GM19324 (cell line): ENCODE measurements at regions not wholly inside any gene's neighbourhood (a gene's known extent, or its start where the extent isn't known, plus 50 kb on each side); places are given as distances from the start of the nearest gene placed in this dataset.
A peak's percentile ranks its signal among the peaks of the same experiment; 100 is the strongest.

Experiments
- ATAC-seq: cut with Tn5 transposase; IDR thresholded peaks from one replicate; pipeline ENCODE4 v1.9.1; 2021; ENCODE audit warnings: mild to moderate bottlenecking, moderate library complexity; ENCODE audit not compliant: unreplicated experiment, low FRiP score

DNA sequence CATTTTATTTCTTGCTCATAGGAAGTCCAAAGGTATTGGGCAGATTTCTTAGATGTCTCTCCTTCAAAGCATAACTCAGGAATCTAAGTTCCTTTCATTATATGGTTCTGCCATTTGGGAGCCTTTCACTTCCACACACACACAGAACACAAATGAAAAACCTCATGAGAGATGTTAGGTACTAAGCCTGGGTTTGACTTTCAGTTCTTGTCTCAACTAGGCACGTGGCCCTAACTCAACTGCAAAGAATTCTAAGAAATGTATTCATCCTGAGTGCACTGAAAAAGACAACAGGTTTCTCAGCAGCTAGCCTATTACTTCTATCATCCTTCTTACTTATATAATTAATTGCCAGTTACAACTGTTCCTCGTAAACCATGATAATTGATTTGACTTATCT, 190.0 kb upstream of the SAMSN1 start:
- peak; percentile 76 for ATAC-seq

DNA sequence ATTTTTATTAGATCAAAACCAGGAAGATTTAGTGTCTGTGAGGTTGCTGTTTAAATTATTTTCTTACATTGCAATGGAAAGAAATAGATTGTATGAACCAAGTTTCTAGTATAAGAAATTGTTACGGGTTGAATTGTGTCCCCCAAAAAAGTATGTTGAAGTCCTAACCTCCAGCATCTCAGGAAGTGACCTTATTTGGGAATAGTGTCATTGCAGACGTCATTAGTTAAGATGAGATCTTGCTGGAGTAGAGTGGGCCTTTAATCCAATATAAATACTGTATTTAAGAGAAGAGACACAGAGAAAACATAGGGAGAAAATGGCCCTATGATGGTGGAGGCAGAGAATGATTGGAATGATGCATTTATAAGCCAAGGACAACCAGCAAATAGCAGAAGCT, 188.7 kb upstream of the SAMSN1 start:
- ATAC-seq: no peak

DNA sequence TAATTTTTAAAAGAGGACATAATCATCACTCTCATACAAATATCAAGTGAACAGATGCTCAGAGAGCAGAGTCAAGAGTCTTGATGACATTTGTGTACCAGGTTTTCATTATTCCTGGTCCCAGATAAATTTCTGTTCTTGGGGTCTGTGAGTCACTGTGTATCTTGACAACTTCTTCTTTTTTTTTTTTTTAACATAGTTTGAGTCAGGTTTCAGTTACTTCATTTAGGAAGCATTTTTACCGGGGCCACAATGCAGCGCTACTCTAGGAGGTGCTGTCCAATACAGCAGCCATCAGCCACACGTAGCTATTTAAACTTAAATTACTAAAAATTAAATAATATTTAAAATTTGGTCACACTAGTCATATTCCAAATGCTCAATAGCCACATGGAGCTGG, 188.1 kb upstream of the SAMSN1 start:
- no peak for ATAC-seq

DNA sequence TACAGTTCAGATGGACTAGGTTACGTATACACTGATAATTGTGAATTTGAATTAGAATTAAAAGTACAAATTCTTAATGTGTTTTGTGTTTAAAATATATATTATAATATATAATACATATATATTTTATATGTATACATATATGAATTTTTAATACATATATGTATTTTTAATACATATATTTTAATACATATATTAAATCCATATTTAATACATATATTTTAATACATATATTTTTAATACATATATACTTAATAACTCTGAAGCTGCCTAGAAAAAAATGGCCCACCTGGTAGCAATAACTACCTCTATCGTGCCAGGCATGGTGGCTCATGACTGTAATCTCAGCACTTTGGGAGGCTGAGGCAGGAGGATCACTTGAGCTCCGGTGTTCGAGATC, 179.1 kb upstream of the SAMSN1 start:
- no peak for ATAC-seq

DNA sequence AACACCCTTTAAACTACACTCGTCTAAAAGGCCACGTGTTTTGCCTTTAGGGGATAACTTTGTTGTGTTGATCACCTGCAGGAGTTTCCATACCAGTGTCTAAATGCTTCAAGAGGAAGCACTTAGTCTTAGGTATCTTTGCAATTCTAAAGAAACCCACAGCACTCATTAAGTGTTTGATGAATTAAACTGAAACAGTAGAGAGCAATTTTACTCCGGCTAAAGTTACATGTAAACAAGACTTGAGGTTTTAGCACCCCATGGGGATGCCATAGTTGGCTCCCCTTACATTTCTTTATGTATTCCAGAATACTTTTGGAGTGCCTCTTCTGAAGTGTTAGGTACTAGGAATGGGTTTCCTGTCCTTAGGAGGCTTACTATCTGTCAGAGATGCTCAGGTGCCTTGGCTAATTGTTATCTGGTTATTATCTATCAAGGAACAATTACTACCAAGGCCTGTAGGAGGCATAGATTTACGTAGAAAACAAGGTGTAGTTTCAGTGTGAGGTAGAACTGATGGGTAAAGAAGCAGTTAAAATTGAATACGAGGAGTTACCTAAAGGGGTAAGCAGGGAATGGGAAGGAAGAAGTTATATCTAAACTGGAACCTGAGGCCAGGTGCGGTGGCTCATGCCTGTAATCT, 176.8 kb upstream of the SAMSN1 start:
- ATAC-seq: no peak

DNA sequence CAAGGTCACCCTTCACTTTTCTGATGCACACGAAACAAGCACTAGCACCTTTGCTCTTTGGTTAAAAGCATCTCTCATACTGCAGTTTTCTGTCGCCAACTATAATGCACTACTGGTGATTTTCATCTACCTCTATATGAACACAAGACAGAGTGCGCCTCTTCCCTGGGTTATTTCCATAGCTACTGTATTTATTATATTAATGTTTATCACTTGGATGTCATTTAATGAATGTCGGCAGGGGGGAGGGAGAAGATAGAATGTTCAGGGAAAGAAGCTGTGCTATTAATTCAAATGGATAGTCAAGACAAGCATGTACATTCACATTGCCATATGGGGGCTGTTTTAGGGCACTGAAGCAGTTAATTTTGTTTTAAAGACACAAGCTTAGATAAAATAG, 174.1 kb upstream of the SAMSN1 start:
- no peak for ATAC-seq

DNA sequence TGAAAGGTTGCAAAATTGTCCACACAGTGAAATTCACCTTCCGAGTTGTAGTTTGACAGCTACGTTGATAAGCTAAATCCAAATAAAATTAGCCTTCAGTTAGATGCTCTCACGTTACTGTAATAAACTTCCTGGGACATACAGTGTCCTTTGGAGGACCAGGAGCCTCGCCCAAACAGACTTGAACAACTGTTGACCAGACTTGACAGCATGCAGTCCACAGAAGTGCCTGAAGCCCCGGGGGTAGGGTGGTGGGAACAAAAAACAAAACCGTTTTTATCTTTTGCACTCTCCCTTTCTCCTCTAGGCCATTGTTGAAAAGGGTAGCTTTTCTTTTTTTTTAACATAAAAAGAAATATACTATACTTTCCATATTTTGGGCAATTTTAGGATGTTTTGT, 172.8 kb upstream of the SAMSN1 start:
- no peak for ATAC-seq

DNA sequence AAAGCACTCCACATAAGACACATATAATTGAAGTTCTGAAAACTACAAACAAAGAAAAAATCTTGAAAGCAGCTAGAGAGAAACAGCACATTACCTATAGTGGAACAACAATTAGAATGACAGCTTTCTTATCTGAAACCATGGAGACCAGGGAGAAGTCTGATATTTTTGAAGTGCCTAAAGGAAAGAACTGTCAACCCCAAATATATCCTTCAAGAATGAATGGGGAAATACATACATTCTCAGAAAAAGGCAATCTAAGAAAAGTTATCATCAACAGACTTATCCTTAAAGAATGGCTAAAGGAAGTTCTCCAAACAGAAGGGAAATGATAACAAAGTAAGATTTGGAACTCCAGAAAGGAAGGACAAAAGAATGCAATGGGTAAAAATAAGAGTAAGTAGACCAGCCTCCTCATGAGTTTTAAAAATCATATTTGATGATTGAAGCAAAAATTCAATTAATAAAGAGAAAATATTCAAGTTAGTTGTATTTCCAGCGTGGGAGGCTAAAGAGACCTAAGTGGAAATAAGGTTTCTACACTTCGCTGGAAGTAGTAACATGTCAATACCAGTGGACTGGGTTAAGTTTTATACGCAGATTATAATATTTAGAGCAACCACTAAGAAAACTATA, 170.8 kb upstream of the SAMSN1 start:
- ATAC-seq: no peak

DNA sequence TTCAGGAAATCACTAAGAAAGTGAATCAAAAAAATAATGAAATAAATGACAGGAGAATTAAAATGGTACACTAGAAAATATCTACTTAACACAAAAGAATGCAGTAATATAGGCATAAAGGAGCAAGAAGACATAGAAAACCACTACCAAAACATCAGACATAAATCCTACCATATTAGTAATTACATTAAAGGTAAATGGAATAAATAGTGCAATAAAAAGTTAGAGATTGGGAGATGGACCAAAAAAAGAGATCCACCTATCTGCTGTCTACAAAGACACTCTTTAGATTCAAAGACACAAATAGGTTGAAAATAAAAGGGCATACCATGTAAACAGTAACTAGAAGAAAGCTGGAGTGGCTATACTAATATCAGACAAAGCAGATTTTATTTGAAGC, 167.0 kb upstream of the SAMSN1 start:
- ATAC-seq: no peak

DNA sequence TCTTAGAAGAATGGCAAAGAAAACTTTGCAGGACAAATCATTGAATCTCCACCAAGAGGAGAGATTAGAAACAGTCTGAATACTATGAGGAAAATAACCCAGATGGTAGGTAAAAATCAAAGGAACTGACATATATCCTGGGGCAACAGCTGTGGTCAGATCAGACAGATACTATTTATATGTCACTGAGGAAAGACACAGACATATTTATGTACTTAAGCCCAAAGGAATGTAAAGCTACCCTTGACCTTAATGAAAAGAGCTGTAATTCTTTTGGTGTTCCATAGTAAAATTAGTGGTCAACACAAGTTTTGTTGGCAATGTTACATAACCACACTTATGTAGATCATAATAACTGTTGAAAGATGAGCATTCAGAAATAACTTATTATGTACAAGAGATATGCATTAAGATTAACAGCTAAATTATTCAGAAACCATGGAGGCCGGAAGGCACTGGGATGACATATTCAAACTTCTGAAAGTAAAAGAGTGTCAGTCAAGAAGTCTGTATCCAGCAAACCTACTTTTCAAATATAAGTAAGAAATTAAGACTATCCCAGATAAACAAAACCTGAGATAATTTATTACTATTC, 166.1 kb upstream of the SAMSN1 start:
- no peak for ATAC-seq

DNA sequence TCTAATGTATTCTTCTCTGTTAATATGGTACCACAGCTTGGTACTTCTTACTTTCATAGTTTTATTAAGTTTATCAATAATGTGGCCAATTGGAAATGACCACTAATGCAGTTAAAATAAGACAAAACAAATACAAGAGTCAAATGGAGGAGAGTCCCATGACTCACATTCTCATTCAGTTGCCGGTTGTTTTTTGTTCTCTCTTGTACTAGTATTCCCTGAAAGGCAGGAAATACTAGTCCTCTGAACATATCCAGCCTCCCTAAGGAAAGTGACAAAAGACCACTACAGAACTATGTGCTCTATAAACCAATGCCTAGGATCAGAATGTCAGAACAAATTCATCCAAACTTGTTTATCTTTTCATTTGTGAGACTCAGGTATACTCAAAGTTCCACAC, 165.2 kb upstream of the SAMSN1 start:
- no peak for ATAC-seq

DNA sequence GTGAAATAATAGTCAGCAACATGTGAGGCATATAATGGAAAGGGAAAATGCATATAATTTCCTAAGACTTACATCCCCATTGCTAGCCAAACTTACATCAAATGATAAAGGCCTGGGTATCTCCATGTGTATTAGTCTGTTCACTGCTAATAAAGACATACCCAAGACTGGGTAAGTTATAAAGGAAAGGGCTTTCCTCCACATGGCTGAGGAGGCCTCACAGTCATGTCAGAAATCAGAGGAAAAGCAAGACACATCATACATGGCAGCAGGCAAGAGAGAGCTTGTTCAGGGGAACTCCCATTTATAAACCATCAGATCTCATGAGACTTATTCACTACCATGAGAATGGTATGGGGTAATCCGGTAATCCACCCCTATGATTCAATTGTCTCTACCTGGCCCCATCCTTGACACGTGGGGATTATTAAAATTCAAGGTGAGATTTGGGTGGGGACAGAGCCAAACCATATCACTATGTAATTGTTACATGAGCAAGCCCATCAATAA, 161.5 kb upstream of the SAMSN1 start:
- ATAC-seq: no peak

DNA sequence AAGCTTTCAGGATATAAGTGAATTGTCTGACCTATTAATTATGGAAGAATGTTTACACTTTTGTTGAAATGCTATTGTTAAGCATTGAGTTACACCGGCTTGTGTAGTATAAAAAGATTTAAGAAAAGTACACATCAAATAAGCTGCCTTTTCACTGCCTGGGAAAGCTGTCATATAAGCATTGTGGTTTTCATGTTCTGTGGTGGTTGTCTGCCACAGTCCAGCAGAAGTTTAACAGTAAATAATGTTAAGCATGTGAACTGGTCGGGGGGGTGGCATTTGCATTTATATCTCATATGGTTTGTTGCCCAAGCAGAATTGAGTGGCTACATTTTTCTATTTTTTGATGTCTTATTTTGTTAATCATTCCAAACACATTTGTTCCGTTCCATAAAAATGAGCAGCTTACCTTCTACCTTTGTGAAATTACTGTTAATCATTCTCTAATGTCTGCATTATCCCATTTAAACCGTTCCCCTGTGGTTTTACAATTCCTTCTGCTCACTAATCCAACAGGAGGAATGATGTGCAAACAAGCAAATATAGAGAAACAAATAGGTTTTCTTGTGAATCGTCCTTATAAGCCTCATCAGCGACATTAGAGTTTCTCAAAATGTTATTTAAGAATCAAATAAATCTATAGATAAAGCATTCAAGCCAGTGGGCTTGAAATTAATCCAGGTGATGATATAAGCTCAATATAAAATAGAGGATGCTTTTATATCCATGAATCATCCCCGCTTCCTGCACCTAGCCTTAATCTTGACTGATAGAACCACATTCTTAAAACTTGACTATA, 160.8 kb upstream of the SAMSN1 start:
- ATAC-seq: no peak

DNA sequence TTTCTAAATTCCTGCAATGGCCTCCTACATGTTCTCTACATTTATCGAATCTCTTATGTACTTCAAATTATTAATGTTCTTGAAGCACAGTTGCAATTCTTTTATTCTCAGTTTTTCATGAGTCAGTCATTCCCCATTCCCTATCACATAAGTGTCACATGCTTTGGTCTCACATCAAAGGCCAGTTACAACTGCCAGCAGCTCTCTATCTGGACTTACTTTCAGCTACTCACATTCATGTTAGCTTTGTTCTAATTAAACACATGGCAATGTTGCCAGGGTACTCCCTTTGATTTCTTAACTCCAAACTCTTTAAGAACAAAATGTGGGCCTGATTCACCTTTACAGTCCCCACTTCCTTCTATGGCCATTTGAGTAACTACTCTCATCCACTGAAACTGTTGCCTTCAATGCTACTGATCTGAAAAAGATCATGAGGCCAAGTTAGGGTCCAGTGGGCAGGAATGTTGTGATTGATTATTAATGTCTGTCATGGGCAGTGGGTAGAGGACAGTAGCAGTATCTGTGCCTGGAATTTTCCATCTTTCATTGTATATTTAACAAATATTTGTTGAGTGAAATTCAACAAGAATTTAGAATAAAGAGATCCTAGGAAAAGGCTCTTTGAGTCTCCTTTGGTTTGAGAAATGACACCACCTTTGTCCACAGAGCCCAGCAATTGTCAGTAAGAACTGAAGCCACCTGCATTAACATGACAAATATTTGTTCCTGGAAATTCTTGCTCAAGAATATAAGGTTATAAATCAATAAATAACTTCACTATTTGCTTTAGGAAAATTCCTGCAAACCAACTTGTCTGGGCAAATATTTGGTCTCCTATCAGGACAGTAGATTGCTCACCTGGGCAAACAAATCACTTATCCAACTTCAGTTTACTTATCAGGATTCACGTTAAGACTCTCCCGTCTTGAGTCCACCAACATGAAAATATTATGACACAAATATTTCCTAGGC, 153.6 kb upstream of the SAMSN1 start:
- ATAC-seq: no peak

DNA sequence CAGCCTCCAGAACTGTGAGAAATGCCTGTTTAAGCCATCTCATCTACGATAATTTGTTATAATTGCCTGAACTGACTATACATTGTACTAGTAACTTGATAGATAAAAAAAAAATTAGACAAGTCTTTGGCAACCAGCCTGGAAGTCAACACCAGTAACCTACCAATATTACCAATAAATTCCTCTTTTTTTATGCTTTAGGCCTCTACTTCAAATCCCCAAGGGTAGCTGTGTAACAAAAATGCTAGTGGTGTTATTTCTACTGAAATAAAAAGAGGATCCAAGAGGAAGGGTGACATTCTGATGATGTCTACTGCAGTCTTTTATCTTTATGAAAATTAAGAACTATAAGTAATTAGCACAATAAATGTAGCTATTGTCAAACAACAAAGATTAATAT, 151.7 kb upstream of the SAMSN1 start:
- no peak for ATAC-seq

DNA sequence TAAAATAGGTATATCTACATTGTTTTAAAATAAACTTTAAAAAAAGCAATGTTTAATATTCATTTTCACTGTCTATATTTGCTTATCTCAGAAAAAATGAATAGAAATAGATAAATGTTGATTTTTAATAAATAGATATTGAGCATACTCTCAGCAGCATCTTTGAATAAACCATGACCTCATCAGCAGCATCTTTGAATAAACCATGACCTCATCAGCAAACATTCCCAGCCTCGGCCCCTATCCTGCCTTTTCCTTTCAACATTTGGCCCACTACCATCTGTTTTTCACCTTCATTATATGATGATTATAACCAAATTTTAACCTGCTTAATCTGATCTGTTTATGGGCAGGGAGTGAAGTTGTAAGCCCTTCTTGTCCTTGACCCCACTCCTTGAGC, 148.7 kb upstream of the SAMSN1 start:
- no peak for ATAC-seq

DNA sequence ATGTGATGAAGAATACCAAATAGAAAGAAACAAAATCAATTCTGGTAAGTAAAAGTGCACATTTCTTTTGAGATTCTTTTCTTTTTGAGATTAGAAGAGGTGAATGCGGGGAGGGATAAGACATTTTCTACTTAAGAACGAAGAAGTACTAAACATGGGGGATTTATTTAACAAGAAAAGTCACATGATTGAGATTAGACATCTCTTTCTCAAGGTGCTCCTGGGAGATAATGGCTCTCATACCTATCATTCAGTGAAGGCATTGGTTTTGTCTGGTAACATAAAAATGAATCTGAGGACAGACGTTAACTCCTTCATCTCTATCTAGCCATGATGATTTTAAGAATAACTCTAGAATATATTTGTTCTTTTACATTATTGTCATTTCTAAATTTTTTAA, 147.9 kb upstream of the SAMSN1 start:
- ATAC-seq: no peak

DNA sequence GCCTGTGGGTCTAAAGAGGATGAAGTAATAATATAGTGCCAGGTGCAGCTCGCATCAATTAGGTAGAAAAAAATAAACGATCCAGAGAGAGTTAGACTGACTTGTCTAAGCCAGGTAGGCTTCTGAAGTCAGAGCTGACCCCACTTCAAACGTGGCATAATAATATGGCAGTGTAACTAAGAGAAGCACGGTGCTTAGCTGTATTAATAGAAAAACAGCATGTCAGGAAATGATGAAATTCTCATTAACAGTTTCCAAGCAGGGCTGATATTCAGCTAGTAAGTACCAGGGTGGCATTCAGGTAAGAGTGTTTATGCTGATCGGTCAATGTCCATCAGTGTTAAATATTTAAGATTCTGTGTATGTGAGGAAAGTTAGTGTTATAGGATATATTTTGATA, 145.8 kb upstream of the SAMSN1 start:
- ATAC-seq: no peak

DNA sequence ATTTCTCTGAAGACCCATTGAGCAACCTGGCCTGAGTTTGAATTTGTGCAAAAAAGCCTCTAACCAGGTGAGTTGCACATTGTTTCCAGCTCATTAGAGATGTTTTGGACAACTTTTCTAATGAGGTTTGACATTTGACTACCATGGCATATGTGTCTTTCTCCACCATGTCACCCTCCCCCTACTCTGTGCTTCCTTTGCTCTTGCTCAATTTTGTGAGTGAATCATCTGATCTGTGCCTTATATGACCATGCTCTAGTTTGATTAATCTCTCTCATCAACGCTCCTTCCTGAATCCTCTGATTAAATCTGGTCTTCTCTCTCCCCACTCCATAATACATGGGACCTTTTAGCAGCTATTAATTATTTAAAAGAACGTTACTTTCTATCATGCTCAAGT, 144.8 kb upstream of the SAMSN1 start:
- ATAC-seq: no peak

DNA sequence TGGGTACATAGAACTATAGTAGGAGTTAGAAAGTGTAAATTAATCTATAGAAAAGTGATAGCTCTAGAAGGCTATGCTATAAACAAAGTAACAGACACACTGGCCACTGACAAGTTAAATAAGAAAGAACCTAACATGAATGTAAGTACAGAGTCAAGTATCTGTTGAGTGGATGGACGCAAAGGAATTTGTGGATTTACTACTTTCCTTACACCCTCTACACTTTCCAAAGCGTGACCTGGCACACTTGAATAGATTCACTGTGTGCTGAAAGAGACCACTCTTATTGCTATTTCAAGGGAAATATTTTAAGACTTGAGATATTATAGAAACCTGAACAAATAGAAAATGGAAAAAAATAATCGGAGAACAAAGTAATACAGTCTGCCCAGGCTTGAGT, 142.8 kb upstream of the SAMSN1 start:
- no peak for ATAC-seq
